ENCODE measurements at regions not wholly inside any gene's neighbourhood (a gene's known extent, or its start where the extent isn't known, plus 50 kb on each side); places are given as distances from the start of the nearest gene placed in this dataset.

DNA sequence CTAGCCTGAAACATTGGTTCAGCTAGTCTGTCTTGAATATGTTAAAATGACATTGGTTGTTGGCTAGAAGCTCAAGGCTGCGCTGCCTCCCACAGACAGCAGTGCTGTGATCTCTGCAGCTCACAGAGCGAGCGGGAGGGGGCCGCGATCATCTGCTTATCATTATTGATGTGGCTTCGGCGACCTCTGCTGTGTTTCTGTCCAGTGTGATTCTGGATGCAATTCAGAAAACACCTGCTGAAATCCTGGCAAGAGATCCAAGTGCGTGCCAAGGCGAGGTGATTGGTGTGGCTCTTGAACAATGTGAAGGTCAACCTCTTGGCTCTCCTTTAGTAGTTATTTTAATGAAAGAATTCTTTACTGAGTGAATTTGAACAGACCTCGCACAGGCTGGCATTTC lies 142.3 kb upstream of the SASH1 start:
- Histone ChIP-seq H3K27ac (ENCODE audit: low read depth, low read length) (no peak overlapping the region), H4K20me1 (ENCODE audit: insufficient read depth, low read length) (no peaks in the 10 kb centered on the region), H3K27me3 (ENCODE audit: insufficient read depth, low read length) (peaks cover 3% of the 10 kb centered on the region), H3K36me3 (ENCODE audit: insufficient read depth, low read length) (no peaks in the 10 kb centered on the region), H3K79me2 (ENCODE audit: insufficient read depth, low read length) (no peaks in the 10 kb centered on the region), H3K4me1 (ENCODE audit: insufficient read depth, low read length) (peaks cover 17% of the 10 kb centered on the region), H3K4me2 (ENCODE audit: insufficient read depth, low read length) (no peak overlapping the region), H3K9me3 (ENCODE audit: low read depth, low read length) (no peaks in the 10 kb centered on the region), H3K4me3 (ENCODE audit: insufficient read depth, low read length) (no peak overlapping the region), H2AFZ (ENCODE audit: low read length) (no peak overlapping the region)
- TF ChIP-seq, protein P1, sequence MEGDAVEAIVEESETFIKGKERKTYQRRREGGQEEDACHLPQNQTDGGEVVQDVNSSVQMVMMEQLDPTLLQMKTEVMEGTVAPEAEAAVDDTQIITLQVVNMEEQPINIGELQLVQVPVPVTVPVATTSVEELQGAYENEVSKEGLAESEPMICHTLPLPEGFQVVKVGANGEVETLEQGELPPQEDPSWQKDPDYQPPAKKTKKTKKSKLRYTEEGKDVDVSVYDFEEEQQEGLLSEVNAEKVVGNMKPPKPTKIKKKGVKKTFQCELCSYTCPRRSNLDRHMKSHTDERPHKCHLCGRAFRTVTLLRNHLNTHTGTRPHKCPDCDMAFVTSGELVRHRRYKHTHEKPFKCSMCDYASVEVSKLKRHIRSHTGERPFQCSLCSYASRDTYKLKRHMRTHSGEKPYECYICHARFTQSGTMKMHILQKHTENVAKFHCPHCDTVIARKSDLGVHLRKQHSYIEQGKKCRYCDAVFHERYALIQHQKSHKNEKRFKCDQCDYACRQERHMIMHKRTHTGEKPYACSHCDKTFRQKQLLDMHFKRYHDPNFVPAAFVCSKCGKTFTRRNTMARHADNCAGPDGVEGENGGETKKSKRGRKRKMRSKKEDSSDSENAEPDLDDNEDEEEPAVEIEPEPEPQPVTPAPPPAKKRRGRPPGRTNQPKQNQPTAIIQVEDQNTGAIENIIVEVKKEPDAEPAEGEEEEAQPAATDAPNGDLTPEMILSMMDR (IDR thresholded peaks at IDR 0.05; ENCODE audit: extremely low read depth, low read depth, low read length): no peak
- no peak for DNase-seq (ENCODE audit: insufficient read length, low spot score, missing footprints)

DNA sequence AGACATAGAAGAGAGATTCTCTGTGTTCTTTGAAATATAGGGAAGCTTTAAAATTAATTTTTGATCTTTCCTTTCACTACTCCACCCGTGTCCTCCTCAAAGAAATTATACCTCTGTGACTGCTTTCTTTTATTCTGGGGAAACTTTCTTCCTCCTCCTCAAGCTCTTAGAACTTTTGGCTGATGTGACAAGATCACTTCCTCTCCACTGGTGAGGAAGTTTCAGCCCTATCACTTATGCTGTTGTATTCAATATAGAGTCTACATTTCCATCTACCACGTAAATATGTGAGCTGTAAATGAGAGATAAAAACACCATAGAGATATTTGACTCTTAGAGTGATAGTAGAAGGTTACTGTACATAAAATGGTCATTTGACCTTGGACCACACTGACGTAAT lies 141.9 kb upstream of the SASH1 start:
- peaks cover 17% of the 10 kb centered on the region for H3K4me1 ChIP-seq (ENCODE audit: insufficient read depth, low read length)
- H3K9me3 ChIP-seq (ENCODE audit: low read depth, low read length): no peaks in the 10 kb centered on the region
- no peak overlapping the region for H2AFZ ChIP-seq (ENCODE audit: low read length)
- TF ChIP-seq, protein P1 (IDR thresholded peaks at IDR 0.05; ENCODE audit: extremely low read depth, low read depth, low read length): no peak
- no peak overlapping the region for H3K4me2 ChIP-seq (ENCODE audit: insufficient read depth, low read length)
- no peaks in the 10 kb centered on the region for H3K36me3 ChIP-seq (ENCODE audit: insufficient read depth, low read length)
- DNase-seq (ENCODE audit: insufficient read length, low spot score, missing footprints): no peak
- no peaks in the 10 kb centered on the region for H4K20me1 ChIP-seq (ENCODE audit: insufficient read depth, low read length)
- no peaks in the 10 kb centered on the region for H3K79me2 ChIP-seq (ENCODE audit: insufficient read depth, low read length)
- no peak overlapping the region for H3K4me3 ChIP-seq (ENCODE audit: insufficient read depth, low read length)
- H3K27me3 ChIP-seq (ENCODE audit: insufficient read depth, low read length): peaks cover 3% of the 10 kb centered on the region
- no peak overlapping the region for H3K27ac ChIP-seq (ENCODE audit: low read depth, low read length)

DNA sequence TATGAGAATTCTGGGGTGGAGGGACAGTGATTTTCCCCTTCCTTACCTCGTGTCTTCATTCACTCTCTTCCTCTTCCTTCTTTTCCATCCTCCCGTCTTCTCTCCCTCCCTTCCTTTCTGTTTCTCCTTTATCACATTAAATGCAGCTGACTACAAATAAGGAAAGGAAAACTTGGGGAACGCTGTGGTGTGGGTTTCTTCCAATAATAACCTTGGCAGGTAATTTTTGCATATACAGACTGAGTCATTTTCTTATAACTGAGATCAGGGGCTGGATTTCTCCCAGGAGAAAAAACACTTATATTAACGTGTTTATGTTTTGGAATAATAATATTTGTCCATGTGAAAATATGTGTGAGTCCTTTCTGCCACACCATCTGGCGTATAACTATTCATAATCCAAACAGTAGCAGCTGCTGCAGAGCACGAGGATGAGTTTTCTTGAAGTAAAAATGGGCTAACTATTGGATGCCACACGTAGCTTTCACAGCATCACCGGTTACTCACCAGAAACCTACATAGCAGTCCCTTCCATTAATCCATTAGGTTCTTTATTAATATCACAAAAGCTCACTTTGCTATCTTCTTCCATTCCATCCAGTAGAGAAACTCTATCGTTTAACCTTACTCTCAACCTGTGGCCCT lies 139.2 kb upstream of the SASH1 start:
- DNase-seq (ENCODE audit: insufficient read length, low spot score, missing footprints): peak; percentile 80
- Histone ChIP-seq H3K4me2 (ENCODE audit: insufficient read depth, low read length) (peak overlapping the region; percentile 53), H3K79me2 (ENCODE audit: insufficient read depth, low read length) (no peaks in the 10 kb centered on the region), H4K20me1 (ENCODE audit: insufficient read depth, low read length) (no peaks in the 10 kb centered on the region), H3K27me3 (ENCODE audit: insufficient read depth, low read length) (peaks cover 3% of the 10 kb centered on the region), H3K9me3 (ENCODE audit: low read depth, low read length) (no peaks in the 10 kb centered on the region), H3K36me3 (ENCODE audit: insufficient read depth, low read length) (no peaks in the 10 kb centered on the region), H2AFZ (ENCODE audit: low read length) (peak overlapping the region; percentile 36), H3K4me1 (ENCODE audit: insufficient read depth, low read length) (peaks cover 17% of the 10 kb centered on the region), H3K27ac (ENCODE audit: low read depth, low read length) (peak overlapping the region; percentile 63), H3K4me3 (ENCODE audit: insufficient read depth, low read length) (peak overlapping the region; percentile 43)
- TF ChIP-seq, protein P1 (IDR thresholded peaks at IDR 0.05; ENCODE audit: extremely low read depth, low read depth, low read length): no peak

DNA sequence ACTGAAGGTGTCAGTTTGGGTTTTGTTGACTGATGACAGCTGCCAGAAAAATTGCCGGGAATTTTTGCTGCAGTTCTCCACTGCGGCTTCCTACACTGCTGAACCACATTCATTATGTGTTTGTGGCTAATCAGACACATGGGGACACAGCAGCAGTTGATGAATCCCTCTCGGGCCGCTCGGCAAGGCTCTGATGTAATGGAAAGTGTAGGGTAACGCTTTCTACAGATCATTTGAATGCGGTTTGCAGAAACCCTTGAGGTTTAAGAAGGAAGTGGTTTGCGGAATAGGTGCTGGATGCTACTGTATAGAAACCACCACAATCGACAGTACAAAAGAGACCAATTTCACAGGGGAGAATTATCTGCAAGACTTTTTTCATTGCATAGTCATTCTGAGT lies 138.7 kb upstream of the SASH1 start:
- Histone ChIP-seq H2AFZ (ENCODE audit: low read length) (peak overlapping the region; percentile 36), H3K36me3 (ENCODE audit: insufficient read depth, low read length) (no peaks in the 10 kb centered on the region), H3K4me2 (ENCODE audit: insufficient read depth, low read length) (peak overlapping the region; percentile 53), H3K79me2 (ENCODE audit: insufficient read depth, low read length) (no peaks in the 10 kb centered on the region), H3K27ac (ENCODE audit: low read depth, low read length) (peak overlapping the region; percentile 63), H3K4me3 (ENCODE audit: insufficient read depth, low read length) (peak overlapping the region; percentile 43), H4K20me1 (ENCODE audit: insufficient read depth, low read length) (no peaks in the 10 kb centered on the region), H3K9me3 (ENCODE audit: low read depth, low read length) (no peaks in the 10 kb centered on the region), H3K27me3 (ENCODE audit: insufficient read depth, low read length) (peaks cover 3% of the 10 kb centered on the region), H3K4me1 (ENCODE audit: insufficient read depth, low read length) (peaks cover 17% of the 10 kb centered on the region)
- peak; percentile 80 for DNase-seq (ENCODE audit: insufficient read length, low spot score, missing footprints)
- TF ChIP-seq, protein P1 (IDR thresholded peaks at IDR 0.05; ENCODE audit: extremely low read depth, low read depth, low read length): no peak

Measured in osteoblast (primary cell).